Thyroid gland (tissue), 4 donors: ENCODE measurements at regions not wholly inside any gene's neighbourhood (a gene's known extent, or its start where the extent isn't known, plus 50 kb on each side); places are given as distances from the start of the nearest gene placed in this dataset.

Source experiments
- DNase-seq, 2 donors: peaks; one replicate each; pipeline ENCODE4 v3.0.0-alpha.2; 2019
- H3K27ac ChIP-seq, 3 donors: fragments of 200-600 bp; sonication (generic); 1 replicate in 2 of 3; 2 replicates in 1 of 3; pipeline ENCODE4 v1.5.1; 2016 to 2019; ENCODE audit warnings: mild to moderate bottlenecking in 1 of 3, moderate library complexity in 1 of 3
- H3K27me3 ChIP-seq: fragments of 200-600 bp; sonication (generic); one replicate; pipeline ENCODE4 v1.5.1; 2019
- H3K36me3 ChIP-seq, 2 donors: fragments of 200-600 bp; sonication (generic); one replicate each; pipeline ENCODE4 v1.5.1; 2016 to 2019
- H3K4me1 ChIP-seq, 2 donors: fragments of 200-600 bp; sonication (generic); one replicate each; pipeline ENCODE4 v1.5.1; 2017 to 2019
- H3K4me3 ChIP-seq, 3 donors: fragments of 200-600 bp; sonication (generic); replicated peaks in 1 of 3; 1 replicate in 2 of 3; 2 replicates in 1 of 3; pipeline ENCODE4 v1.5.1; 2016; ENCODE audit warnings: mild to moderate bottlenecking in 1 of 3
- H3K9me3 ChIP-seq: fragments of 200-600 bp; sonication (generic); one replicate; pipeline ENCODE4 v1.5.1; 2017
- CTCF ChIP-seq, 6 experiments: fragments of 200-600 bp in 3 of 6; fragments of 450-650 bp in 3 of 6; sonication (generic) in 3 of 6; IDR thresholded peaks; one replicate each; pipeline ENCODE4 v1.5.1; 2016 to 2019; ENCODE audit warnings: antibody characterized with exemption in 6 of 6, mild to moderate bottlenecking in 2 of 6, inconsistent platforms in 1 of 6, moderate library complexity in 1 of 6
- POLR2A ChIP-seq, 2 donors: fragments of 450-650 bp; IDR thresholded peaks; one replicate each; pipeline ENCODE4 v1.6.1; 2017; ENCODE audit warnings: antibody characterized with exemption in 2 of 2, mild to moderate bottlenecking in 2 of 2, moderate library complexity in 1 of 2
- WGBS, 2 donors: methylation state at CpG; one replicate each; pipeline ENCODE4 v1.1.5; 2017; 5-methylcytosine and 5-hydroxymethylcytosine counted together
- intact Hi-C: fragments of 100-400 bp; cut with DNase I; formaldehyde crosslinking; loops from one replicate; pipeline ENCODE4 v1.15.1; 2023

DNA sequence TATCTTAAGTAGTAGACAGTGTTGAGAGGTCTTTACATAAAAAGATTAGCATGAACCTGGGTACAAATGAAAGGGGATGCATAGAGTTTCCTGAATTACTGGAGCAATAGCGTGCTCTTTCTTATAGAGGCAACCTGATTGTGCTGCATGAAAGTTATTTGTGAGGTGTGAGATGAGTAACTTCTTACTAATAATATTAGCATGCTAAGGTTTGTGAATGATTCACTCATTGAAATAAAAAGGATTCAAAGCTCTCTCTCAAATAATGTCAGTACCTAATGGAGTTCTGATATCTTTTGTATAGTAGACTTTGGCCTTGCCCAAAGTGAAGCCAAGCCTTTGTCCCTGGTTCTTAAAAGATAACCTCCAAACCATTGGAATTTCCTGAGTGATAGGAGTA, 131.0 kb upstream of the CXXC4 start:
- 96 to 100% methylated on average over 1 of the region's 1 CpG for WGBS, 2 donors
- H3K9me3 ChIP-seq = no peaks in the 10 kb centered on the region
- H3K27me3 ChIP-seq = no peaks in the 10 kb centered on the region
- intact Hi-C loops = no loop called here
- H3K4me3 ChIP-seq = no peak overlapping the region
- H3K36me3 ChIP-seq = no peaks in the 10 kb centered on the region
- no peak for DNase-seq
- H3K27ac ChIP-seq = no peak overlapping the region
- TF ChIP-seq POLR2A (IDR thresholded peaks at IDR 0.05) = no peak
- TF ChIP-seq CTCF (IDR thresholded peaks at IDR 0.05) = no peak
- H3K4me1 ChIP-seq = peaks cover 0 to 4% of the 10 kb centered on the region in 2 donors

- TF ChIP-seq POLR2A (IDR thresholded peaks at IDR 0.05) (no peak), CTCF (IDR thresholded peaks at IDR 0.05) (no peak)
- WGBS, 2 donors = 84 to 92% methylated on average over 1 of the region's 1 CpG
- H3K27me3 ChIP-seq = no peaks in the 10 kb centered on the region
- no peak for DNase-seq
- intact Hi-C loops = no loop called here
- no peaks in the 10 kb centered on the region for H3K9me3 ChIP-seq
- H3K4me1 ChIP-seq = peaks cover 0 to 4% of the 10 kb centered on the region in 2 donors
- no peak overlapping the region for H3K27ac ChIP-seq
- H3K4me3 ChIP-seq = no peak overlapping the region
- H3K36me3 ChIP-seq = no peaks in the 10 kb centered on the region
Measured at GRCh38 chr4:104629601-104630000, 134.9 kb upstream of the CXXC4 start.

GRCh38 chr4:104630272-104630671, 135.6 kb upstream of the CXXC4 start:
- intact Hi-C loops = no loop called here
- no peaks in the 10 kb centered on the region for H3K9me3 ChIP-seq
- H3K27ac ChIP-seq = no peak overlapping the region
- peaks cover 0 to 4% of the 10 kb centered on the region in 2 donors for H3K4me1 ChIP-seq
- H3K27me3 ChIP-seq = no peaks in the 10 kb centered on the region
- no peak for DNase-seq
- no peaks in the 10 kb centered on the region for H3K36me3 ChIP-seq
- no peak overlapping the region for H3K4me3 ChIP-seq
- 77 to 86% methylated on average over 1 of the region's 1 CpG for WGBS, 2 donors
- TF ChIP-seq CTCF (IDR thresholded peaks at IDR 0.05) = no peak
- TF ChIP-seq POLR2A (IDR thresholded peaks at IDR 0.05) = no peak

DNA sequence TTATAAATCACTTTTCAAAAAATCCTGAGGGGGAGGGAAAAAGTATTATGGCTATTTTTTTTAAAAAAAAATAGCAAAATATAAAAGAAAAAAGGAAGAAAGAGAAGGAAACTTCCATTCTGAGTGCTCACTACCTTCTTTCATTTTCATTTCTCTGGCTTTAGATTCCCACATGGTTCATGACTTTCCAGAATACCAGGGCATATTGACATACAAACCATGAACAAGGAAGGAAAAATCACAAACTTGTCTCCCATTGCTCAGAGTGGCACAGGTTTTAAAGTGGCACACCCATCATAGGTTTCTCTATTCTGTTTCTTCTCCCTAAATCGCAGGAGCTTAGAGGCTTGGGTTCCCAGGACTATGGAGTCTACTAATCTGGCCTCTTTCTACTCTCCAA, 136.3 kb upstream of the CXXC4 start:
- peaks cover 0 to 4% of the 10 kb centered on the region in 2 donors for H3K4me1 ChIP-seq
- no peak overlapping the region for H3K27ac ChIP-seq
- DNase-seq = no peak
- H3K36me3 ChIP-seq = no peaks in the 10 kb centered on the region
- H3K4me3 ChIP-seq = no peak overlapping the region
- TF ChIP-seq POLR2A (IDR thresholded peaks at IDR 0.05) = no peak
- TF ChIP-seq CTCF (IDR thresholded peaks at IDR 0.05) = no peak
- 97% methylated on average over 1 of the region's 1 CpG for WGBS, 2 donors
- intact Hi-C loops = no loop called here
- H3K9me3 ChIP-seq = no peaks in the 10 kb centered on the region
- H3K27me3 ChIP-seq = no peaks in the 10 kb centered on the region

DNA sequence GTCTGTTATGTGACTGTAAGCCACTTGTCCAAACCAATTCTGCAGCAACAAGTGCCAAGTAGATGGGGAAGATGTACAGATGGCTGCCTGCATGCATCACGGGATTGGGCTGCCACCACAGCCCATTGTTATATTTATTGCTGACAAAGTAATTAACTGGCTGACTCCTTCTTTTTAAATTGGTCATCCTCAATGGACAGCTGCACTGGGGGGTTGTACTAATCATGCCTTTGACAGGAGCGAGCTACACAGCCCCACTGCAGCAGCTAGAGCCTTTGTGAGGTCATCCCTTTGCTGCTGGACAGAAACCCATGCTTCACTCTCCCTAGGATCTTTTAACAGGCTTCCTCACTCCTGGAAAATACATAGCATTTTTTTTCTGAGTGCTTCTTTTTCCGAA, 146.7 kb upstream of the CXXC4 start:
- Histone ChIP-seq H3K27me3 (no peaks in the 10 kb centered on the region), H3K27ac (no peak overlapping the region), H3K4me3 (no peak overlapping the region), H3K9me3 (no peaks in the 10 kb centered on the region), H3K36me3 (no peaks in the 10 kb centered on the region), H3K4me1 (no peaks in the 10 kb centered on the region)
- no peak for TF ChIP-seq POLR2A (IDR thresholded peaks at IDR 0.05)
- no peak for TF ChIP-seq CTCF (IDR thresholded peaks at IDR 0.05)
- WGBS, 2 donors = 65 to 77% methylated on average over 3 of the region's 3 CpGs
- intact Hi-C loops = no loop called here
- no peak for DNase-seq
